ENCODE measurements at regions not wholly inside any gene's neighbourhood (a gene's known extent, or its start where the extent isn't known, plus 50 kb on each side); places are given as distances from the start of the nearest gene placed in this dataset.

- TF ChIP-seq, protein P1, sequence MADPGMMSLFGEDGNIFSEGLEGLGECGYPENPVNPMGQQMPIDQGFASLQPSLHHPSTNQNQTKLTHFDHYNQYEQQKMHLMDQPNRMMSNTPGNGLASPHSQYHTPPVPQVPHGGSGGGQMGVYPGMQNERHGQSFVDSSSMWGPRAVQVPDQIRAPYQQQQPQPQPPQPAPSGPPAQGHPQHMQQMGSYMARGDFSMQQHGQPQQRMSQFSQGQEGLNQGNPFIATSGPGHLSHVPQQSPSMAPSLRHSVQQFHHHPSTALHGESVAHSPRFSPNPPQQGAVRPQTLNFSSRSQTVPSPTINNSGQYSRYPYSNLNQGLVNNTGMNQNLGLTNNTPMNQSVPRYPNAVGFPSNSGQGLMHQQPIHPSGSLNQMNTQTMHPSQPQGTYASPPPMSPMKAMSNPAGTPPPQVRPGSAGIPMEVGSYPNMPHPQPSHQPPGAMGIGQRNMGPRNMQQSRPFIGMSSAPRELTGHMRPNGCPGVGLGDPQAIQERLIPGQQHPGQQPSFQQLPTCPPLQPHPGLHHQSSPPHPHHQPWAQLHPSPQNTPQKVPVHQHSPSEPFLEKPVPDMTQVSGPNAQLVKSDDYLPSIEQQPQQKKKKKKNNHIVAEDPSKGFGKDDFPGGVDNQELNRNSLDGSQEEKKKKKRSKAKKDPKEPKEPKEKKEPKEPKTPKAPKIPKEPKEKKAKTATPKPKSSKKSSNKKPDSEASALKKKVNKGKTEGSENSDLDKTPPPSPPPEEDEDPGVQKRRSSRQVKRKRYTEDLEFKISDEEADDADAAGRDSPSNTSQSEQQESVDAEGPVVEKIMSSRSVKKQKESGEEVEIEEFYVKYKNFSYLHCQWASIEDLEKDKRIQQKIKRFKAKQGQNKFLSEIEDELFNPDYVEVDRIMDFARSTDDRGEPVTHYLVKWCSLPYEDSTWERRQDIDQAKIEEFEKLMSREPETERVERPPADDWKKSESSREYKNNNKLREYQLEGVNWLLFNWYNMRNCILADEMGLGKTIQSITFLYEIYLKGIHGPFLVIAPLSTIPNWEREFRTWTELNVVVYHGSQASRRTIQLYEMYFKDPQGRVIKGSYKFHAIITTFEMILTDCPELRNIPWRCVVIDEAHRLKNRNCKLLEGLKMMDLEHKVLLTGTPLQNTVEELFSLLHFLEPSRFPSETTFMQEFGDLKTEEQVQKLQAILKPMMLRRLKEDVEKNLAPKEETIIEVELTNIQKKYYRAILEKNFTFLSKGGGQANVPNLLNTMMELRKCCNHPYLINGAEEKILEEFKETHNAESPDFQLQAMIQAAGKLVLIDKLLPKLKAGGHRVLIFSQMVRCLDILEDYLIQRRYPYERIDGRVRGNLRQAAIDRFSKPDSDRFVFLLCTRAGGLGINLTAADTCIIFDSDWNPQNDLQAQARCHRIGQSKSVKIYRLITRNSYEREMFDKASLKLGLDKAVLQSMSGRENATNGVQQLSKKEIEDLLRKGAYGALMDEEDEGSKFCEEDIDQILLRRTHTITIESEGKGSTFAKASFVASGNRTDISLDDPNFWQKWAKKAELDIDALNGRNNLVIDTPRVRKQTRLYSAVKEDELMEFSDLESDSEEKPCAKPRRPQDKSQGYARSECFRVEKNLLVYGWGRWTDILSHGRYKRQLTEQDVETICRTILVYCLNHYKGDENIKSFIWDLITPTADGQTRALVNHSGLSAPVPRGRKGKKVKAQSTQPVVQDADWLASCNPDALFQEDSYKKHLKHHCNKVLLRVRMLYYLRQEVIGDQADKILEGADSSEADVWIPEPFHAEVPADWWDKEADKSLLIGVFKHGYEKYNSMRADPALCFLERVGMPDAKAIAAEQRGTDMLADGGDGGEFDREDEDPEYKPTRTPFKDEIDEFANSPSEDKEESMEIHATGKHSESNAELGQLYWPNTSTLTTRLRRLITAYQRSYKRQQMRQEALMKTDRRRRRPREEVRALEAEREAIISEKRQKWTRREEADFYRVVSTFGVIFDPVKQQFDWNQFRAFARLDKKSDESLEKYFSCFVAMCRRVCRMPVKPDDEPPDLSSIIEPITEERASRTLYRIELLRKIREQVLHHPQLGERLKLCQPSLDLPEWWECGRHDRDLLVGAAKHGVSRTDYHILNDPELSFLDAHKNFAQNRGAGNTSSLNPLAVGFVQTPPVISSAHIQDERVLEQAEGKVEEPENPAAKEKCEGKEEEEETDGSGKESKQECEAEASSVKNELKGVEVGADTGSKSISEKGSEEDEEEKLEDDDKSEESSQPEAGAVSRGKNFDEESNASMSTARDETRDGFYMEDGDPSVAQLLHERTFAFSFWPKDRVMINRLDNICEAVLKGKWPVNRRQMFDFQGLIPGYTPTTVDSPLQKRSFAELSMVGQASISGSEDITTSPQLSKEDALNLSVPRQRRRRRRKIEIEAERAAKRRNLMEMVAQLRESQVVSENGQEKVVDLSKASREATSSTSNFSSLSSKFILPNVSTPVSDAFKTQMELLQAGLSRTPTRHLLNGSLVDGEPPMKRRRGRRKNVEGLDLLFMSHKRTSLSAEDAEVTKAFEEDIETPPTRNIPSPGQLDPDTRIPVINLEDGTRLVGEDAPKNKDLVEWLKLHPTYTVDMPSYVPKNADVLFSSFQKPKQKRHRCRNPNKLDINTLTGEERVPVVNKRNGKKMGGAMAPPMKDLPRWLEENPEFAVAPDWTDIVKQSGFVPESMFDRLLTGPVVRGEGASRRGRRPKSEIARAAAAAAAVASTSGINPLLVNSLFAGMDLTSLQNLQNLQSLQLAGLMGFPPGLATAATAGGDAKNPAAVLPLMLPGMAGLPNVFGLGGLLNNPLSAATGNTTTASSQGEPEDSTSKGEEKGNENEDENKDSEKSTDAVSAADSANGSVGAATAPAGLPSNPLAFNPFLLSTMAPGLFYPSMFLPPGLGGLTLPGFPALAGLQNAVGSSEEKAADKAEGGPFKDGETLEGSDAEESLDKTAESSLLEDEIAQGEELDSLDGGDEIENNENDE (IDR thresholded peaks at IDR 0.05; ENCODE audit: insufficient replicate concordance, low read length) = no peak
- no peak for TF ChIP-seq RAD21 (IDR thresholded peaks at IDR 0.05 in 1 of 2, conservative IDR thresholded peaks at IDR 0.05 in 1 of 2; ENCODE audit: low read depth in 2 of 2, low read length in 2 of 2)
- no peak for TF ChIP-seq CHD2 (IDR thresholded peaks at IDR 0.05; ENCODE audit: low read length)
- TF ChIP-seq CHD1 (IDR thresholded peaks at IDR 0.05; ENCODE audit: low read depth, low read length) = no peak
- TF ChIP-seq RBBP5 (IDR thresholded peaks at IDR 0.05; ENCODE audit: borderline replicate concordance, low read depth, low read length) = no peak
- no peak for TF ChIP-seq HDAC6 (IDR thresholded peaks at IDR 0.05; ENCODE audit: low read depth, low read length)
- no peak for TF ChIP-seq TEAD4 (IDR thresholded peaks at IDR 0.05; ENCODE audit: low read depth, low read length)
- no peak for TF ChIP-seq KDM1A (IDR thresholded peaks at IDR 0.05; ENCODE audit: borderline replicate concordance, low read length)
- TF ChIP-seq CREB1 (IDR thresholded peaks at IDR 0.05) = no peak
- no peak for TF ChIP-seq RNF2 (IDR thresholded peaks at IDR 0.05; ENCODE audit: borderline replicate concordance, low read depth, low read length, missing control alignments, poor library complexity, severe bottlenecking)
Observed at GRCh38 chr5:156182174-156182967, 144.6 kb upstream of the SGCD start (continued).

Data from H1 (cell line).